GM12878 (cell line): ENCODE measurements at regions not wholly inside any gene's neighbourhood (a gene's known extent, or its start where the extent isn't known, plus 50 kb on each side); places are given as distances from the start of the nearest gene placed in this dataset.

Experiments used
- ATAC-seq: fragments of 200-7000 bp; cut with Tn5 transposase; 3 replicates; pipeline ENCODE4 v1.9.1; 2020; ENCODE audit warnings: mild to moderate bottlenecking, moderate library complexity
- BruUV-seq: library from RNA; stranded (reverse); fragments of 400-500 nt; replicated peaks from 2 replicates; lab custom pipeline; 2021; lab: Mats Ljungman, UMichigan
- CTCF ChIA-PET: fragments of 300-600 bp; sonication (Branson Sonifier 250); formaldehyde crosslinking; extraction: SDS; loops from one replicate; lab custom pipeline; 2021; ENCODE audit warnings: inconsistent platforms; lab: Yijun Ruan, JAX
- POLR2A ChIA-PET: fragments of 350-600 bp; formaldehyde crosslinking; extraction: SDS; loops from one replicate; lab custom pipeline; 2021; ENCODE audit warnings: inconsistent platforms; lab: Charles Lee
- RAD21 ChIA-PET: fragments of 300-600 bp; sonication (Branson Sonifier 250); formaldehyde crosslinking; loops from one replicate; lab custom pipeline; 2023; ENCODE audit warnings: antibody characterized with exemption; ENCODE audit not compliant: unreplicated experiment; lab: Charles Lee
- SMC1A ChIA-PET: fragments of 300-600 bp; sonication (Branson Sonifier 250); formaldehyde crosslinking; loops from one replicate; lab custom pipeline; 2023; ENCODE audit not compliant: unreplicated experiment, uncharacterized antibody; lab: Charles Lee
- DNase-seq: peaks from one replicate; pipeline ENCODE4 v3.0.0-alpha.2; 2011; ENCODE audit warnings: low read depth, low spot score
- FAIRE-seq: peaks from 3 replicates; lab custom pipeline; 2011; peaks lifted over from hg19 to GRCh38; lab: Jason Lieb, UNC
- H2AFZ ChIP-seq: 2 replicates; pipeline ENCODE4 v1.6.0; 2011; ENCODE audit warnings: low read depth, low read length, control low read depth; ENCODE audit not compliant: control insufficient read depth
- H3K27ac ChIP-seq: 2 replicates; pipeline ENCODE4 v1.5.1; 2011; ENCODE audit warnings: control low read depth; ENCODE audit not compliant: control insufficient read depth, insufficient read depth
- H3K27me3 ChIP-seq, 2 experiments: replicated peaks in 1 of 2; 2 replicates each; pipeline versions ENCODE4 v1.6.0 to v1.6.1; 2011; ENCODE audit warnings: low read length in 1 of 2; ENCODE audit not compliant: control insufficient read depth in 2 of 2, insufficient read depth in 2 of 2
- H3K36me3 ChIP-seq, 2 experiments: 2 replicates each; pipeline ENCODE4 v1.5.1; 2011; ENCODE audit warnings: low read length in 1 of 2; ENCODE audit not compliant: control insufficient read depth in 2 of 2, insufficient read depth in 2 of 2
- H3K4me1 ChIP-seq: 2 replicates; pipeline ENCODE4 v1.6.1; 2011; ENCODE audit warnings: mild to moderate bottlenecking, low read length, moderate library complexity, mixed read lengths; ENCODE audit not compliant: control insufficient read depth, insufficient read depth
- H3K4me2 ChIP-seq: 2 replicates; pipeline ENCODE4 v1.6.0; 2011; ENCODE audit warnings: control low read depth; ENCODE audit not compliant: control insufficient read depth, insufficient read depth
- H3K4me3 ChIP-seq: fragments of 200-600 bp; sonication (generic); 2 replicates; pipeline ENCODE4 v1.5.1; 2016
- H3K79me2 ChIP-seq: 2 replicates; pipeline ENCODE4 v1.6.0; 2011; ENCODE audit warnings: low read length; ENCODE audit not compliant: control insufficient read depth, insufficient read depth
- H3K9ac ChIP-seq: 2 replicates; pipeline ENCODE4 v1.8.0; 2011; ENCODE audit warnings: low read length, control low read depth, mixed read lengths; ENCODE audit not compliant: control insufficient read depth, insufficient read depth
- H3K9me3 ChIP-seq: replicated peaks from 3 replicates; pipeline ENCODE4 v1.5.1; 2011; ENCODE audit warnings: mild to moderate bottlenecking, low read length; ENCODE audit not compliant: control insufficient read depth, insufficient read depth
- H4K20me1 ChIP-seq: 2 replicates; pipeline ENCODE4 v1.6.0; 2011; ENCODE audit not compliant: control insufficient read depth, insufficient read depth
- CEBPB ChIP-seq, 2 experiments: fragments of 150-350 bp in 1 of 2; IDR thresholded peaks; 2 replicates each; pipeline ENCODE4 v1.6.1; 2012 to 2014; ENCODE audit warnings: low read depth in 2 of 2, low read length in 2 of 2, borderline replicate concordance in 1 of 2, inconsistent platforms in 1 of 2
- CHD1 ChIP-seq: IDR thresholded peaks from 2 replicates; pipeline ENCODE4 v1.6.1; 2012; ENCODE audit warnings: low read depth, low read length, improper control_type of control experiment
- CREB1 ChIP-seq: IDR thresholded peaks from 2 replicates; pipeline ENCODE4 v1.6.1; 2012; ENCODE audit warnings: low read depth, mild to moderate bottlenecking, inconsistent platforms
- CREM ChIP-seq: IDR thresholded peaks from 2 replicates; pipeline ENCODE4 v1.6.1; 2014; ENCODE audit warnings: antibody characterized with exemption, low read depth
- E4F1 ChIP-seq: fragments of 450-650 bp; IDR thresholded peaks from 2 replicates; pipeline ENCODE4 v1.6.1; 2018; ENCODE audit warnings: borderline replicate concordance, mild to moderate bottlenecking; ENCODE audit not compliant: partially characterized antibody
- GABPA ChIP-seq: IDR thresholded peaks from 2 replicates; pipeline ENCODE4 v1.6.1; 2014; ENCODE audit warnings: antibody characterized with exemption, low read depth, mild to moderate bottlenecking, inconsistent platforms
- MTA2 ChIP-seq: fragments of 450-650 bp; IDR thresholded peaks from 2 replicates; pipeline ENCODE4 v1.6.1; 2016; ENCODE audit warnings: low read depth, mild to moderate bottlenecking, moderate library complexity
- NBN ChIP-seq: fragments of 450-650 bp; IDR thresholded peaks from 2 replicates; pipeline ENCODE4 v1.6.1; 2016
- RAD21 ChIP-seq: IDR thresholded peaks from 2 replicates; pipeline ENCODE4 v1.6.1; 2011; ENCODE audit warnings: mild to moderate bottlenecking, low read depth, low read length, moderate library complexity; ENCODE audit not compliant: insufficient read depth
- RB1 ChIP-seq: fragments of 450-650 bp; formaldehyde crosslinking; IDR thresholded peaks from 2 replicates; pipeline ENCODE4 v1.6.1; 2017; ENCODE audit warnings: mild to moderate bottlenecking, borderline replicate concordance
- SIX5 ChIP-seq: IDR thresholded peaks from 2 replicates; pipeline ENCODE4 v1.6.1; 2011; ENCODE audit warnings: mild to moderate bottlenecking, low read depth, low read length, moderate library complexity; ENCODE audit not compliant: severe bottlenecking
- SP1 ChIP-seq: IDR thresholded peaks from one replicate; pipeline ENCODE4 v1.6.1; 2011; ENCODE audit warnings: low read depth, low read length
- SPI1 ChIP-seq: IDR thresholded peaks from 2 replicates; pipeline ENCODE4 v1.6.1; 2011; ENCODE audit warnings: low read depth, mild to moderate bottlenecking, low read length, moderate library complexity, borderline replicate concordance; ENCODE audit not compliant: insufficient read depth
- TCF12 ChIP-seq: IDR thresholded peaks from 2 replicates; pipeline ENCODE4 v1.6.1; 2011; ENCODE audit warnings: low read depth, mild to moderate bottlenecking, low read length
- ZNF217 ChIP-seq: fragments of 450-650 bp; IDR thresholded peaks from 2 replicates; pipeline ENCODE4 v1.6.1; 2017; ENCODE audit warnings: antibody characterized with exemption, mild to moderate bottlenecking
- WGBS: methylation state at CpG from one replicate; pipeline ENCODE4 v1.1.6; 2016; ENCODE audit warnings: low lambda C conversion rate; ENCODE audit not compliant: insufficient replicate concordance, insufficient coverage; ENCODE audit errors: missing lambda C conversion rate; 5-methylcytosine and 5-hydroxymethylcytosine counted together
- in situ Hi-C: fragments of 300-500 bp; cut with MboI; formaldehyde crosslinking; loops from 9 replicates; pipeline ENCODE4 v1.14.3; 2018; ENCODE audit warnings: mixed read lengths
- intact Hi-C: fragments of 100-400 bp; cut with micrococcal nuclease; formaldehyde crosslinking; loops from one replicate; pipeline ENCODE4 v1.14.2; 2022; ENCODE audit not compliant: unreplicated experiment

GRCh38 chr14:37864128-37864527, 268.7 kb downstream of the TTC6 start:
- Histone ChIP-seq H3K9me3 (no peaks in the 10 kb centered on the region; the same call in 2 of the 3 replicates), H2AFZ (no peak overlapping the region), H4K20me1 (no peaks in the 10 kb centered on the region), H3K4me3 (no peak overlapping the region), H3K36me3 (no peaks in the 10 kb centered on the region), H3K27me3 (no peaks in the 10 kb centered on the region), H3K79me2 (no peaks in the 10 kb centered on the region), H3K9ac (no peak overlapping the region), H3K4me2 (no peak overlapping the region), H3K27ac (no peak overlapping the region), H3K4me1 (no peaks in the 10 kb centered on the region)
- ChIA-PET RAD21 (no interaction called here), POLR2A (no interaction called here), SMC1A (no interaction called here), CTCF (interaction anchor here (1.1 kb wide), 1 partner anchor 12 kb away, joined by 3 read pairs; no protein-coding TSS in a partner anchor)
- BruUV-seq, result no TSS peak
- FAIRE-seq, result no peak
- no peak for TF ChIP-seq SPI1
- TF ChIP-seq SIX5, result no peak
- TF ChIP-seq RAD21, result no peak
- no peak for TF ChIP-seq CREB1
- TF ChIP-seq ZNF217, result no peak
- TF ChIP-seq SP1, result no peak
- no peak for DNase-seq
- WGBS, result 19% methylated on average over 6 of the region's 6 CpGs
- ATAC-seq, result no peak
- intact Hi-C loops, result no loop called here
- in situ Hi-C loops, result no loop called here

- no peak overlapping the region for H3K9ac ChIP-seq
- no peak overlapping the region for H2AFZ ChIP-seq
- ChIA-PET RAD21 (no interaction called here), CTCF (interaction anchor here (1.1 kb wide), 1 partner anchor 13 kb away, joined by 3 read pairs; no protein-coding TSS in a partner anchor), POLR2A (no interaction called here), SMC1A (no interaction called here)
- DNase-seq (no peak), ATAC-seq (no peak), FAIRE-seq (no peak)
- no peak overlapping the region for H3K4me3 ChIP-seq
- H3K9me3 ChIP-seq, result no peaks in the 10 kb centered on the region; the same call in 2 of the 3 replicates
- H4K20me1 ChIP-seq, result no peaks in the 10 kb centered on the region
- no peaks in the 10 kb centered on the region for H3K4me1 ChIP-seq
- intact Hi-C loops, result no loop called here
- H3K36me3 ChIP-seq, result no peaks in the 10 kb centered on the region
- WGBS, result 14% methylated on average over 11 of the region's 11 CpGs
- in situ Hi-C loops, result no loop called here
- H3K4me2 ChIP-seq, result no peak overlapping the region
- H3K27ac ChIP-seq, result no peak overlapping the region
- H3K79me2 ChIP-seq, result no peaks in the 10 kb centered on the region
- no peaks in the 10 kb centered on the region for H3K27me3 ChIP-seq
- BruUV-seq, result no TSS peak
- TF ChIP-seq GABPA (no peak), NBN (no peak), CREM (no peak), CEBPB (IDR thresholded peaks at IDR 0.05; ENCODE audit: borderline replicate concordance in 1 of 2, low read depth in 2 of 2, low read length in 2 of 2) (no peak), CHD1 (no peak), TCF12 (no peak), E4F1 (no peak), MTA2 (no peak), RB1 (no peak)
Measured at GRCh38 chr14:37864861-37865718, 269.7 kb downstream of the TTC6 start.
